GM19238 (cell line): ENCODE measurements at regions not wholly inside any gene's neighbourhood (a gene's known extent, or its start where the extent isn't known, plus 50 kb on each side); places are given as distances from the start of the nearest gene placed in this dataset.

Experiments
- DNase-seq: peaks from one replicate; pipeline ENCODE4 v3.0.0; 2011; ENCODE audit warnings: low spot score; ENCODE audit not compliant: insufficient read length

DNA sequence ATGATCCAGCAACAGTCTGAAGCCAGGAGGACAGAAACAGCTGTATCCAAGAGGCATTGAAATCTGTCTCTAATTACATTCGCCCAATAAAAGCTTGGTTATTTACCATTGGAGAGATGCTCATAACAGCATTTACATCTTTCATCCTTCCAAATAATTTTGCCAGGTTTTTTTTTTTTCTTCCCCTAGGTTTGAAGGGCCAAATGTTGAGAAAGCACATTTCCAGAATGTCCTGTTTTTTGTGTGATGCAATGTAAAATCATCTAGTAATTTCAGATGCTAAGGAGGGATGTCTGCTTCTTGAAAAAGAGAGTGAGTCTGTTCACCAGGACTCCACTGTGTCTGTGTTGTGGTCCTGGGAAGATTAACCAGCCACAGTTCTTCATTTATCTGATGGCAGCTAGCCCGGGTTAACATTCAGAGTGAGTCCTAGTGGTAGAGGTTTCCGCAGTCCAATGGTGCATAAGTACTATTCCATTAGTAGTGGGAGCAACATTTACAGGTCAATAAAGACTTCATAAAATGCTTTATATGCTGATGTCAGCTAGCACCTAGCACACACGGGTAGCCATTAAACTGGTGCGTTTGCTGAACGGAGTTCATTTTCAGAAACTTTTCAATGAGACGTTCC, 406.8 kb downstream of the STIM2 start:
- no peak for DNase-seq

DNA sequence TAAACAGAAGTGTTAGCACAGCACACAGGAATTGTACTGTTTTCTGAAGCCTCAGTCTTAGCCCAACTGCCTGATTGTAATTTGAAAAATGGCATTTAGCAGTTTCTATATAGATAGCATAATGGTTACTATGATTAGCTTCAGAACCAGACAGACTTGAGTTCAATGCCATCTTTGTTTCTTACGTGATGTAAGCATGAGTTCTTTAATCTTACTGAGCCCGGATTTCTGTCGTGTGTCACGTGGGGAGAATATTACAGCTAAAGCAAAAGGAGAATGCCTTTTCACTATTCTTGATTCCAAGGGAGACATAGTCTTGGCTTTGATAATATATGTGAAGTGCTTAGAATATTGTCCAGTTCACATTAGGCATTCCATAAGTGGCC, 407.3 kb downstream of the STIM2 start:
- DNase-seq, result no peak

DNA sequence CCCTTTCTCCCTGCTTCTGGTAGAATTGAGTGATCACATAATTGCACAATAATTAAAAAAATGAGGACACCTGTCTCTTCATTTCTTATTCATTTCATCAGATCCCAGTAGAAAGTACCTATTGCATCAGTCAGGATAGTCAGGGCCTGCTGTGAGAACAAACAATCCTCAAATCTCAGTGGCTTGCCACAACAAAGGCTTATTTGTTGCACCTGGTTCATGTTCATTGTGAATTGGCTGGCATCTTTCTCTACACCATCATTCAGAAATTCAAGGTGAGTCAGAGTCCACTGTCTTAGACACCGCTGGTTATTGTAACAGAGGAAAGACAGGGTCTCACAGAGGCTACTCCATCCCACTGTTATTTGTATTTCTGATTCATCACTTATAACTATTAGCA, 409.8 kb downstream of the STIM2 start:
- DNase-seq, result no peak

DNA sequence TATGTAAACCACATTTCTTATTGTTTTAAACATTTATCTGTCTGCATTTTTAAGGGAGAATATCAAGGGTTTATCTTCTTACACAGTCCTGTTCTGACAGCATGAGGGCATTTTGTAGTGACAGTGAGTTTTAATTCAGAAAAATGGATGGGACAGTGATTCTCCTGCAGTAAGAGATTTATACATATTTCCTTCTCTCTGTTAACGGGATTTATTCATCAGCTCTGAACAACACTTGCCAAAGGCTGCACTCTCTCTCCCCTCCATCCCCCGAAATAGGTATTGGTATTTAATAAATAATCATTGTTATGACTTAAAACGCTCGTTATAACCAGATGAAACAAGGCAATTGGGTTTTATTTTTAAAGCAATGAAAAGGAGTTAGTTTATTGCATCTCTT, 410.9 kb downstream of the STIM2 start:
- DNase-seq, result no peak

DNA sequence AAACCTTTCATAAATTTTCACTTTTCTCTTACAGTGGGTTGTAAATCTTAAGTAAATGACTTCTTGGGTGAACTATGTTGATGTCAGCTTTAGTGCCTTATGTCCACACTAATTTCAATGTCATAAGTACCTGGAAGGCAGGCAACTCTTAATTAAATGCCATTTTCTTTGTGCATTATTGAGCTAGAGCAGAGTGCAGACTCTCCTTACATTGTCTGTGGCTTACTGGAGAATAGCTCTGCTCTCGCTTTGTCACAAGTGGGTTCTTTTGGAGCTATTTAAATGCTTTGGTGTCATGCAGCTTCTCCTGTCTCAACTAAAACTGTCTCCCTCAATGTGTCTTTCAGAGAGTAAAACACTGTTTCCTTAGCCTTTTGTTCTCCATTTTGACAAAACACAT, 411.6 kb downstream of the STIM2 start:
- DNase-seq, result no peak

DNA sequence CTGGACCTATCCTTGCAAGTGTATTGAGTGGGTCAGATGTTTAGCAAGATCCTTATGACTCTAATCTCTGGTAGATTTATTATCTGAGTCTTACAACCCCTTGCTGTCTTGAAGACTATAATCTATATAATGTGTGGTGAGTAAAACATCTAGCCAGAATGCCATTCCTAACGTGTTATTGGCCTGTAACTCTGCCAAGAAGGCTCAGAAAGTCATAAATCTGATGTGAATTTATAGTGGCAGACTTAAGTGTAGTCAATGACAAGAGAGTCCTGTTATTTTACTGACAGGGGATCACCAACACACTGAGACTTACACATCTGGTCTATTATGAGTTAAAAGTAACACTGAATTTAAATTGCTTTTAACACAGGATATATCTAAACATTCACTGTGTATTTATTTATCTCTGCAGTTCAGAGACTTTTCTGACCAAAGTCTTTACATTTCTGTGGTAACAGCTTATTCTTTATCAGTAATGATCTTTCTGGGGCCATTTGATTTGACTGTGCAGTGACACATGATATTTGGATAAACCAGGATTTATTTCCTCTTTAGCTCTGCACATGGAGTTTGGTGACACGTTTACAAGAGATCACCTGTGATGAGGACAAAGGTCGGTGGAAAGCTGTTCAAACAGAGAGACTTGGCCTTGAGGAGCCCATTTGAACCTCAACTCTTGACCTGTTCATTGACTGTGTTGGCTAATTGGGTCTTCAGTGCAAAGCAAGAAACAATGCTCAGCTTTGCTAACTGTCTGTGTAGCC, 415.8 kb downstream of the STIM2 start:
- DNase-seq, result no peak

DNA sequence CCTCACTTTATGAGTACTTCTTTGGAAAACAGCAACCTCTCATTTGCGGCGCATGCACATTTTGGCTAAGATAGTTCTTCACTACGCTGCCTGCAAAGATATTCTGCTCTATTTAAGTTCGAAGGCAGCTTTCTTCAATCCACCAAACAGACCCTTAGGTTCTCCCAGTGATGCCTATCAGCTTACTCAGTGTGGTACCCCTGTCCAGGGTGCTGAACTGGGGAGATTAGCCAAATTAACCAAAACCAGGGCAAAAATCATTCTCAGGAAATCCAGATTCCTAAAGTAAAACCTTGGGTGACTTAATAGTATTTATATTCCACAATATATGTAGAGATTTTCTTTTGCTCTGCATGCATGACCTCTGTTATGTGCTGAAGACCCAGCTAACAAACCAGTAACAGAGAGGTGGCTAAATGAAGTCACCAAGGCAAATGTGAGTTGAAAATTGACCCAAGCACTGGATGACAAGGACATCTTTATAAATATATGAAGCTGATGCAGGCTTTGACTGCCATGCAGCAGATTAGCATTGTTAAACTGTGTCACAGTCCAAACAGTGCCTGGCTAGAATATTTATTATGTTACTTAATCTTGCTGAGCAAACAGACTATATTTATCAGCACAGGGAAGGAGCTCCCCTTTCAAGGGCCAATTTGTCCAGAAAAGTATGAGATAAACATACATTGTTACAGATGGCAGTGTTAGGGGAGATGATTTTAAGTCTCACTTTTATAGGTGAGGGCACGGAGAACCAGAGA, 418.2 kb downstream of the STIM2 start:
- DNase-seq, result no peak

DNA sequence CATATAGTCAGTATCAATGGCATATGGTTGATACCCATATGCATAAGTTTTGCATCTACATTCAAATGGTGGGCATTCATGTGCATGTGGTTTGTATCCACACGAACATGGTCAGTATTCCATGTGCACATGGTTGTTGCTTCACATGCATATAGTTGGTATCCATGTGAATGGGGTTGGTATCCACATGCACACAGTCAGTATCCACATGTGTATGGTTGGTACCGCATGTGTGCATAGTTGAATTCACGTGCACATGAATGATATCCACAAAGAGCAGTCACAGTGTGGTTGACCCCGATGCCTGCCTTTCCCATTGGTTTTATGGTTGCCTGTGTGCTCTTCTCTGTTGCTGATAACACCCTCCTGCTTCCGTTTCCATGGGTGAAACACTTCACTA, 427.9 kb downstream of the STIM2 start:
- DNase-seq, result no peak

DNA sequence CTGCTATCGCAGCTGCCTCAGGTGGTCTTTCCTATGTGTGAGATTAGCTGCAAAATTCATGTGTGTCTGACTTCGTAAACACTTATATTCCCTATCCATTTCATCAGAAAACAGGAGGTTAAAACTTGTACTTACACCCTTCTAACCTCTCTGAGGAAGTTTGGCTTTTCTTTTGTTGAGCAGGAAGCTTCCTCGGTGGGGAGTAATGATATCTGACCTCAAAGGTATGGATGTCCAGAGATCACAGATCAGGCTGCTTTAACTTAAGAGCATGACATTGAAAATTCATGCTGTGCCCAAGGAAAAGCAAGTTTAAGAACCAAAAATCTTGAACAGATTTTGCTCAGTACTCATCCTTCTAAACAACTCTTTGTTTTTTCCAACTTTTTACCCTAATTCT, 429.1 kb downstream of the STIM2 start:
- no peak for DNase-seq

DNA sequence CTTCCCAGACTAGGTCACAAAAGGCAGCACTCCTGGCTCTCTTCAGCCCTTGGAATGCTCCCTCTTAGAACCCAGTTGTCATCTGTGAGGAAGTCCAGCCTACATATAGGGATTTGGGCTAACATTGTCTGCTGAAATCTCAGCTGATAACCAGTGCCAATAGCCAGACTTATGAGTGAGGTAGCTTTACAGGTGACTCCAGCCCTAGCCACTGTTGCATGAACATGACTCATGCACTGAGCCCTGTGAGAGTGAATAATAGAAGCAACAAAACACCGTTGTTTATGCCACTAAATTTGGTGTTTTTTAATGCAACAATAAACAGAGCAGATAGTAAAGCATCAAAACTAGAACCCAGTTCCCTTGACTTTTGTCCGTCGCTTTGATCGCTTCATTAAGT, 433.2 kb downstream of the STIM2 start:
- no peak for DNase-seq

DNA sequence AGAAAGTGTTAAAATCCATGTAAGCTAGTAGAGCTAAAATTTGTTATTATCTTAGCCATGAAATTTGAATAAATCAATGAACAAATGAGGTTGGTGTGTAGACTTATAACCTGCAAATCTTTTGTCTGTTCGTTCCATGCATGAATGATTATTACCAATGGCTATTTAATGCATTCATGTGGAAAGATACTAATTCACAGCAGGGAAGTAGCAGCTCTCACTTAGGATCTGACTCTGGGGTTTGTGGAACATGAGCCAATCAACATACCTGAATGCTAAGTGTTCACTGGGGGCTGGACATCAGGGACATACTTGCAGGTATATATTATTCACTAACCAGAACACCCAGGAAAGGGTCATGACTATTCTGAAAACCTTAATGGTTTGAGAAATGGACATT, 444.1 kb downstream of the STIM2 start:
- no peak for DNase-seq

DNA sequence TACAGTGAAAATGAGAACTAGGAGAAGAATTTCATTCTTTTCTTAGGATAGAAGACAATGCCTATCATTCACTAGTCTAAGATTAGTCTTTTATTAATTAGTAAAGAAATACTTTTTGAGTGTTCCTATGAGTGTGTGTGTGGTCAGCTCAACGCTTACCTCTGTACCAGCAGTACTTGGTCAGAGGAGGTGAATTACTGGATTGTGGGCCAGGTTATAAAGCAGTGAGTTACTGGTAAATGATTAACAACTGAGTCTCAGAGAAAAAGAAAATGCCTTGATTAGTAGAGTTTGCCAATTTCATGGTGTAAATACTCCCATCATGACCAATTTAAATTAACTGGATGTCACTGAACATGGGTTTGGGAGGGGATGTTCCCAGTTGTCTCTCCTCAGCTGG, 444.6 kb downstream of the STIM2 start:
- no peak for DNase-seq

DNA sequence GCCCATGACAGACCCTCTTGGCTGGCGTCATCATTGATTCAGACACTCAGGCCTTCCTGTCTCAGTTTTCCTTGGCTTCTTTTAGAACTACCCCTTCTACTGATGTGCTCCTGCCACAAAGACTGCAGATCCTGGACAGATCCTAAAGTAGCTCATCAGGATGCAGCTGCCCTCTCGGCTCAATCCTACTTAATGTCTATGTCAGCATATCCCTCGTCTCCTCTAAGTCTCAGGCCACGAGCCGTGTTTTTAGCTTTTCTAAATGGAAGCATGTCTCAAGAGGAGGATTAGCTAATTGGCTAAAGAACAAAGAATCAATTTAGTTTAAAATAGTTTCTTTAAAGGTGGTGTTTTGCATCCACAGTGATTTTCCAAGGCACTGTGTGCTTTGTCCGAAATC, 447.7 kb downstream of the STIM2 start:
- DNase-seq, result no peak

DNA sequence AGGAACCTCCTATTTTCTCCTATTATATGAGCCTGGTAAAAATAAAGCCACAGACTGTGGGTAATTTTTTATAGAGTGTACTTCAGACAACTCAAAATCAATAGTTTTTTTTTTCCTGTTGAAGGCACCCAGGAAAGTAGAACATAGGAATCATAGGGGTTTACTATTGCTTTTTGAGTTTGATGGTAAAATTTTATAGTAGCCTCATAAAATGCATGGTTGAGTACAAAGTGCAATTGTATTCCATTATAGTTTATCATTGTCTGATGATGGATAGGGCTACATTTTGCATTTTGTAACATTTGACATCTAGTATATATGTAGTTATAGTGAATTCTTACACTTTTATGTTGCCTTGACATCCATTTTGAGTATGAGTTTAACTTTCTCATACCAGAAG, 455.0 kb downstream of the STIM2 start:
- no peak for DNase-seq

DNA sequence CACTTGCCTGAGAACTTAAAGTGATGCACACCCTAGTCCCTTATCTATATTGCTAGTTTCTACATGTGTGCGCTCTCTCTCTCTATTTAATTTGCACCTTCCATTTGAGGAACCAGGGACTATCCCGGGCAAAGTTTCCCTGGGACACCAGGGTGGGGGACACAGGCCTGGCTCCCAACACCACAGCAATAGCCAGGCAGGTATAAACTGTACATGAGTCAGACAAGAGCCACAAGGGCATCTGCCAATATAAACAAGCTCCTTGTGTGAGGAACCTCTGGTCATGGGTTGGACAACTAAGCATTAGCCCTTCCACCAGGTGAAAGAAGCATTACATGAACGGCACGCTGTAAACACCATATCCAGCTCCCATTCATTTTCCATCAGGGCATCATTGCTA, 455.5 kb downstream of the STIM2 start:
- DNase-seq, result no peak

DNA sequence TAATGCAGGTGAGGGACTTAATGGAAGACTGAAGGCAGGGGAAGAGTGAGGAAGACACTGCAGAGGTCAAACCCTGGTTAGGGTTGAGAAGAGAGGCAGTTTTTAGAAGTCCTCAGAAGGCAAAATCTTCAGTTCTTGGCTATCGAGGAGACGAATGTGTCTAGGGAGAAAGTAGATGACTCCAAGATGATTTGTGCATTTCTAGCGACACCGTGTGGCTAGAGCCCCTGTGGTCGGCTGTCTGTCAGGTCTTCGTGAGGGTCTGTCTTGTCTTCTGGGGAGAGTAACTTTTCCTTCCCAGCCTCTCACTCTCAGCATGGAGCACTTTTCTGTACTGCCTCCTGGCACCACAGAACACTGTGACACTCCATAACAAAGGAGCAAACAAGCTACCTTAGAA, 458.1 kb downstream of the STIM2 start:
- DNase-seq, result peak; percentile 2

DNA sequence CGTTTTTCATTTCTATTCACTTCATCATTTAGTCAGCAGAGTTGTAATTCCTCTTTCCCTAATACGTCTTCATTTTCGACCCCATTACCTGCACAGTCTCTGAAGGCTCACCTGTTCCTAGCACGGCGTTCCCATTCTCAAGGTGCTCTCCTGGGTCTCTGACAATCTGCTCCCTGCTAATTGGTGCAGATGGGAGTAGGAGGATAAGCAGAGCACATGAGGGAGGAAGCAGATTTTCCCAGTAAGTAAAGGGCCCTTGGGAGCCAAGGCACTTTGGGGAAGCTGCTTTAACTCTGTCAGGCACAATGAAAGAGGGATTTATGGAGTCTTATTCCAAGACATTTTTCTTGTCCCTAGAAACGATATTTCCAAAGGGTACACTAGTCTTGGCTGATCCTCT, 466.4 kb downstream of the STIM2 start:
- DNase-seq, result no peak

DNA sequence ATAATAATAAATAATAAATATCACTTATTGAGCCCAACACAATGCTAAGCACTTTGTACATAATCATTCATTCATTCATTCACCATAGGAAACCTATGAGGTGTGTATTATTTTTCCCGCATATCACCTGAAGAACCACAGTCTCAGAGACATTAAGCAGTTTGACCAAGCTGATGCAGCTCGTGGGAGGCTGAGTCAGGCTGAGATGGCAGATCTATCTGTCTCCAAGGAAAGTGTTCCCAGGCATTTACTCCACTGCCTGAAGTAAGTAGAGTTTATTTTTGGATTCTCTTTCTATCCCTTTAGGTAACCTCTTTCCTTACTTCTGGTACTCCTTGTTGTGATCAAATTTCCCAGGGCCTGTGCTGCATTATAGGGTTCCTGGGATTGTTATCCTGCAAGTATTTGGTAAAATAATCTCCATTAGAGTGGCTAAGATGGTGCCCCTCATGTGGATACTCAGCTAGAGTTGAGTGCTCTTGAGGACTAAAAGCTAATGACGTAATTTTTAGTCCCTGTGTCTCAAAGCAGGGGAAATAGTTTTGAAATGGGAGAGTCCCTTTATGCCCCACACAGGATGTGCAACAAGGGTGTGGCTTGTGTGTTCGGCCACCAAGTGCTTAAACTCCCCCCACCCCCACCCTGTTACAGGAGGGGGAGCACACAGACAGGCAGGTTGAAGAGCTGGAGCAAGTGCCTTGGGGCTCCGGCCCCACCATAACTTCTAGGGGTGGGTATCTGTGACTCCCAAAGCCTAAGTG, 467.0 kb downstream of the STIM2 start:
- no peak for DNase-seq

DNA sequence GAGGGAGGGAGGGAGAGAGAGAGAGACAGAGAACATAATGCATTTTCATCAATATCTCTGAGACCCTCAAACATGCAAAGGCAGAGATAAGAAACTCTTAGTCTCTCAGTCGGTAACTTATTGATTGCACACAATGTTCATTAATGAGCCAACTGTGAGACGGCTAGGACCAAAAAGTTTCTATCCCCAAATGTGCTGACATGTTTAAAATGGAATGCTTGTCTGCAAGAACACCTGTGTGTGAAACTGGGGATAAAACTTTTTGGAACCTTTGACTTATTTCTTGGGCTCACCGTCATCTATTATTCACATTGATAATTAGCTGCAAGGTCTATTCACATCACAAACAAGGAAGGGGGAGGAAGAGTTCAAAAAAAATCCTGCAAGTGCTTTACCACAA, 477.9 kb downstream of the STIM2 start:
- no peak for DNase-seq

DNA sequence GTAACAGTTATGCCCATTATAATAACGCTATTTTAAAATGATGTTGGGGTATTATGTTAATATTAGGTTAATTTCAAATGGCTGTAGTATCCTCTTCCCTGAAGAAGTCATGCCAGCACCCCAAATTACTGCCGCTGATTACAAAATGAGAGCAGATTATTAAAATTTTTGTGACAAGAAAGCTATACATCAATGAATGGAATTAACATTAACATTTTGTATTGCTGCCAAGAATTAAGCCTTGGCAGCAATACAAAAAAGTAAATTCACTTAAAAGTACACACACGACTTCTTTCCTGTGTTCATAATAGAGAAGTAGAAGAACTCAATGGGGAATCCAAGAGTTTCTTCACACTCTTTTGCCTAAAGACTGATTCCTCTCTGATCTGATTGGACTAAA, 482.8 kb downstream of the STIM2 start:
- DNase-seq, result no peak

DNA sequence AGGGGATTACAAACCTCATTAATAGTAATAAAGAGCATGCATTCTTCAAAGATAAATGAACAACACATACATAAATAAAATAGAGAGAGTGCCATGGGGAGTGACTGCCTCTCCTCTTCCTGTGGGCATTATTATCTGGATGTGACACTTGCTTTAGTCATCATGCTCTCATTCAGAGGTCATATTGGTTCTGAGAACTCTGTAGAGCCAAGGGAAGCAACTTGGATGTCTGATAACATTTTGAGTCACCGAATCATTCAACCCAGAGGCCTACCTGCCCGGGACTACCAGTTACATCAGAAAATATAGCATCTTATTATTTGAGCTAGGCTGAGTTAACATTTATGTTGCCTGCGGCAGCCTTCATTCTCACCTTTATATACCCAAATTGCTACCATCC, 489.5 kb downstream of the STIM2 start:
- no peak for DNase-seq

DNA sequence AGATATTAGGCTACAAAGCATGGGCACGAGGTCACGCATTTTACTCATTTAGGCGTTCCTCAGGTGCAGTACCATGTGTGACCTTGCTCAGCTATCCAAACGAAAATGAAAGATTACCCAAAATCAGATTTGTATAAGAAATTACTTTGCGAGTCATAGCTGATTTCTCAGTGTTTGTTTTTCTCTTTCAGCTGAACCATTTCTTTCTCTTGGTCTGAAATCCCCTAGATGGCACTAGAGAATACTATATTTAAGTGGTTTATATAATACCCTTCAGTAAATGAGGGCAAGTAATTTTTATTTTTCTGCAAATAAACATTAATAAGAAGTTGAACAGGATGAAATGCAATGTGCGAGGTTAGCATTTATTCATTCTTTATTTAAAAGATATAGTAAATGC, 496.6 kb downstream of the STIM2 start:
- DNase-seq, result no peak
